ENCODE measurements at regions not wholly inside any gene's neighbourhood (a gene's known extent, or its start where the extent isn't known, plus 50 kb on each side); places are given as distances from the start of the nearest gene placed in this dataset.

GRCh38 chr3:107933450-107933849 lies 157.4 kb downstream of the CD47 start:
- TF ChIP-seq CTCF (conservative IDR thresholded peaks at IDR 0.05; ENCODE audit: low read length) (no peak), EZH2phosphoT487 (IDR thresholded peaks at IDR 0.05; ENCODE audit: borderline replicate concordance) (no peak)
